GM04504 (cell line): ENCODE measurements at regions not wholly inside any gene's neighbourhood (a gene's known extent, or its start where the extent isn't known, plus 50 kb on each side); places are given as distances from the start of the nearest gene placed in this dataset.
"Not testable (repeated sequence)": the region's sequence is repeated elsewhere in the genome, so short reads cannot be mapped to it uniquely, and the experiment has no call there.

Source experiments
- DNase-seq: peaks from one replicate; pipeline ENCODE4 v3.0.0-alpha.2; 2012; ENCODE audit warnings: low read depth

GRCh38 chr6:137802408-137803182 lies 64.5 kb upstream of the TNFAIP3 start:
- no peak for DNase-seq

DNA sequence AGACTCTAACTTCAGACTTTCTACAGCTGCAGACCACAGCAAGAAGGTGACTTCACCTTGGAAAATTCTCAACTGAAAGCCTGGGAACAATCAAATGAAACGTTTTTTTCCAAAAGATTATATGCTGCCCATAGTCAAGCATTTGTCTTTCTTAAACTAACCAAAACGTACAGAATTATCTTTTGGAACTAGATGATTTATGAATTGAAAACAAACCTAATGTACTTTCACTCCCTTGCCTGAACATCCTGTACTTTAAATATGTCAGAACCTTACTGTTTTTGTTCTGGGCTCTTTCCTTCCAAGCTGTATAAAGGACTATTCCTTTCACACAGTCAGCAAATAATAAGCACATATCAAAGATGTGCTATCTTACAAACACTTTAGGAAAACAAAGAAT lies 62.4 kb upstream of the TNFAIP3 start:
- no peak for DNase-seq

- DNase-seq = no peak
Observed at GRCh38 chr6:137805622-137806021, 61.4 kb upstream of the TNFAIP3 start.

- no peak for DNase-seq
Observed at GRCh38 chr6:137806914-137807682, 60.0 kb upstream of the TNFAIP3 start.

- peak; percentile 23 for DNase-seq
Observed at GRCh38 chr6:137808191-137808590, 58.9 kb upstream of the TNFAIP3 start.

DNA sequence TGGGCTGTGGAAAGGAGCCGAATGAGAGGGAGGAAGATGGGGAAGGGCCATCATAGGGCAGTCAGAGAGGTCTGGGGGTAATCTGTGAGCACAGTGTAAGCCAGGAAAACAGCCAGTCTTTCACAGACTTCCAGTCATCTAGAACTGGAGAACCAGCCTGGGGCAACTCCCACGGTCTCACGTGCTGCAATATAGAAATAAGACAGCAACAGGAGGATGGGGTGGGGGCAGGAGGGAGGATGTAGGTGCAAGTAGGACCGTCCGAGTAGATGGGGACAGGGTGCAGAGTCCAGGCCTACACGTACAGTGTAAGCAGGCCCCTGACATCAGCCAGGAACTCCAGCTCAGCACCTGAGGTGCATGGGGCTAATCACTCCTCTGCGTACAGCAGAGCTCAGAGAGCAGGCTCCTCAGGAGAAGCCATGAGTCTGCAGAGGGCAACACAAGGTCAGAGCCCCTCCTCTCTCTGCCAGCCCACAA lies 58.2 kb upstream of the TNFAIP3 start:
- DNase-seq = no peak

GRCh38 chr6:137809895-137810553 lies 57.0 kb upstream of the TNFAIP3 start:
- DNase-seq = not testable (repeated sequence)

GRCh38 chr6:137810554-137811120 lies 56.4 kb upstream of the TNFAIP3 start:
- no peak for DNase-seq

- peak; percentile 44 for DNase-seq
Observed at GRCh38 chr6:137811121-137811915, 55.7 kb upstream of the TNFAIP3 start.

DNA sequence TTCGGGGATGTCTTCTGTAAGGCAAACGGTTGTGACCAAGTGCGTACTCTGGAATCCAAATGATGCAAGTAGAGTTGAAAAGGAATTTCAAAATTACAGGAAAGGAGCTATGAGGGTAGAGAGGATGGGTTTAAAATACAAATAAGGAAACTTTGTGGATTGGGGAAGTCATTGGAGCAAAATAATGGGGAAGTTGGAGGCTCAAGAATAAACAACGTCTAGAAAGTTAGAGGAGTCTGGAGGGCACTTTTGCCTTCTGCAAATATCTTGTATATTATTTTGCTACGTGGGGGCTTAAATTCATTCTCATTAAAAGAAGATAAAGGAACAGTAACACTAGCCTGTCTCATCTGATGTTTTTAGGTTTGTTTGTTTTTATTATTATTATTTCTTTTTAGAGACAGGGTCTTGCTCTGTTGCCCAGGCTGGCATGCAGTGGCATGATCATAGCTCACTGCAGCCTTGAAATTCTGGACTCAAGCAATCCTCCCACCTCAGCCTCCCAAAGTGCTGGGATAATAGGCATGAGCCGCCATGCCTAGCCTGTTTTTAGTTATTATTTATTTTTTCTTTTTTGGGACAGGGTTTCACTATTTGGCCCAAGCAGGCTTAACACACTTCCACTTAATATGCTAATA lies 55.0 kb upstream of the TNFAIP3 start:
- no peak for DNase-seq

DNA sequence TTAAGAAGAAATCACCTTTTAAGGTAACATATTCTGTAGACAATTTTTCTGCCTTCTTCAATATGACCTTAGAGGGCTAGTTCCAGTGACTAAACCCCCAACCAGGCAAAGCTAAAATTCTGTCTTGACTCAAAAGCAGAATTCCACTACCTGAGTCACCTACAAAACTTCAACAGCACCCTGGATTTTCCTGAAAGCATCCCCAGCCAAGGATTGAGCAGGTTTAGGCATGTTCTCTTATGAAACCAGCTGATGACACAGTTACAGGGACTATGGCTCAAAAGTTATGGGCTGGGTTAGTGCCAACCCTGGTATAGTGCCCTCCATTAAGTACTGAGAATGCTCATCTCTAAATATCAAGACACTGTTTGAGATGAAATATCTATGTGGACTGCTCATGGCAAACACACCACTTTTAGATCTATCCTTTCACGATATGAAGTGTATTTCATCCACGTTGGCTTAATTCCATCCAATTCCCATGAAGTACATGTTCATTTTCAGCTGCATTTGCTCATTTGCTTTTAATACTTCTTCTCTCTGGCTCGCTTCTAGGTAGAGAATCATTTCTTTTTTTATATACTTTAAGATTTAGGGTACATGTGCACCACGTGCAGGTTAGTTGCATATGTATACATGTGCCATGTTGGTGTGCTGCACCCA lies 53.6 kb upstream of the TNFAIP3 start:
- DNase-seq = no peak

- DNase-seq = not testable (repeated sequence)
Observed at GRCh38 chr6:137814030-137814429, 53.0 kb upstream of the TNFAIP3 start.

- DNase-seq = no peak
Observed at GRCh38 chr6:137815692-137816091, 51.4 kb upstream of the TNFAIP3 start.

DNA sequence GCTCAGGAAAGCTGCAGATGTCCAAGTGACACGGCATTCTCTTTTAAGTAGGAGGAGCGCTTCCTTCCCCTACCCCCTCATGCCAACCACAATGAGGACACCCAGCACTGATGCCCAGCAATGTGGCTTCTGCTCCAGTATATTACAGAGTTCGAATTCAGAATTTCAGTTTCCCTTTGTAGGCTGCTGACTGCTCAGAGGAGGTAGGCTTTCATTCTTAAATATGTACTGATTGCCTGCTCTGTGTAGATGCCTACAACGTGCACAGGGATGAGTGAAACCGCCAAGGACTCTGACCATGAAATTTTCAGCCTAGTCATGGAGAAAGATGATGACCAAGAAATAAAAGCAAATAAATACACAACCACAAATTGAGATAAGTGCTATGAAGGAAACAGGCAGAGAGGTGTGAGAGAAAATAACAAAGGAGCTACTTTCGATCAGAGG lies 50.9 kb upstream of the TNFAIP3 start:
- no peak for DNase-seq

DNA sequence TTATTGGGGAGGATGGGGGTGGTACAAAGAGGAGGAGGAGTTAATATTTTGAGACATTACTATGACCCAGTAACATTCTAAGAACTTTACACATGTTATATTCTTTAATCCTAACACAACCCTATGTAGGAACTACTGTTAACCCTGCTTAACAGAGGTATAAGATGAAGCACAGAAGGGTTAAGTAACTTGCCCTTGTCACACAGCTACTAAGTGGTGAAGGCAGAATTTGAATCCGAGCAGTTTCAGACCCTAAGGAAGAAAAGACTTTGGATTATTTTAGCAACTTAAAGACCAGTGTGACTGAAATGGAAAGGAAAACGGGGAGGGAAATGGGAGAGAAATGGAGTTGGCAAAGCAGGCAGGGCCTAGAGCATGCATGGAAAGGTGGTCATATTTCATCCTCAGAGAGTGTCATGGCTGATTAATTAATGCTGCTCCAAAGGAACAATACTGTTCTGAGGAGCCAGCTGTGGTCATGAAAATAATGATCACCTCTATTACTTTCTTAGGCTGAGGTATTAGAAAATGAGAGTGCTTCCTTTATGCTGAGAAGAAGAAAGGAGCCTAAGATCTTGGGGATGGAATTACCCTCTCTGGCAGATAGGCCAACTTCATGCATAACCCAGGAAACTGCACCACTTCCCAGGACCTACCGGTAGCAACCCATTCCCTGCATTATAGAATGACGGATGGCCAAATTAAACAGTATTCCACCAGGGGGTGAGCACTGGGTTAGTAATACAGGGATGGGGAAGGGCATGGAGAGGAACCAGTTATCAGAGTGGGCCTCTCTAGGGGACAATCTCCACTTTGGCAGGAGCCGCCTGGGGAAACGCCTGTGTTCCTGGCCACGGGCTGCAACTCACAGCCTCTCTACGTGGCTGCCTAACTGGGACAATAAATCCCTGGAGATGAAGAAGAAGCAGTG lies 50.1 kb upstream of the TNFAIP3 start:
- DNase-seq = no peak
